ENCODE measurements at regions not wholly inside any gene's neighbourhood (a gene's known extent, or its start where the extent isn't known, plus 50 kb on each side); places are given as distances from the start of the nearest gene placed in this dataset.
"Not testable (repeated sequence)": the region's sequence is repeated elsewhere in the genome, so short reads cannot be mapped to it uniquely, and the experiment has no call there.

DNA sequence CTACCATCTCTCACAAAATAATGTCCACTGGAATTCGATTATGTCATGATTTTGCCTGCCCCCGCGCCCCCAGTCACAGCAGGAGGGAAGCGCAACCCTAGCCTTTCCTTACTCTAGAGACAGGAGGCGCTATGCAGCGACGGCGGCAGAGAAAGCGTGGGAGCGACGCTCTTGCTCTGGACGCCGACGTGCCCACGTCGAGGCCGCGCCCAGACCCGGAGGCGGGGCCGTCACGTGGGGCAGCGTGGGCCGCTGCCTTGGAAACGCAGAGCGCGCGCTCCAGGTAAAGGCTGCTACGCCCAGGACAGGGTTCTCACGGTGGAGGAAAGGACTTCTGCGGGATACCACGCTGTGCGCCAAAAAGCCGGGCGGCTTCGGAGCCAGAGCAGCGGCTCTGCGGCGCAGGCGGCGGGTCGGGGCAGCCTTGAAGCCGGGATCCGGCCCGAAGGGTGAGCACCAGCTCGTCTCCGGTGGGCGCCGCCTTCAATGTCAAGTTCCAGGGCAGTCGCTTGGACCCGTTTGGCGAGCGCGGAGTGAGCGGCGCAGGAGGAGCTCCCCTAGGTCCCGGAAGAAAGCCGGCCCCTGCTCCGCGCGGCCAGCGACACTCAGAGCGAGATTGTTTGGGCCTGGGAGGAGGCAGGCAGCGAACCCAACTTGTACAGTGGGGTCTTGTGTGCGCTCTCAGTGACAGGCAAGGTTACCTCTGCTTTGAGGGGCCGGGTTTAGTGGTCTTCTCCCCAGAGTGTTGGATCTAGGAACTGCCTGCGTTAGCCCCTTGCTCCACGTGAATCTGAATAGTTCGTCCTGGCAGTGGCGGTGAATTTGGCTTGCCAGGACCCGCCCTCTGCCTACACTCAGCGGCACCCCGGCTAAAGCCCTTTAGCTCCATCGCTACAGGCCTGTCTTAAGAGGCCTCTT is 121.7 kb downstream of the MRPL57 start:
- H3K27me3 ChIP-seq (ENCODE audit: control insufficient read depth, insufficient read depth, low read length), result no peaks in the 10 kb centered on the region
- FAIRE-seq (no peak), DNase-seq (ENCODE audit: low read depth) (peak; percentile 86)
- TF ChIP-seq, protein P1, sequence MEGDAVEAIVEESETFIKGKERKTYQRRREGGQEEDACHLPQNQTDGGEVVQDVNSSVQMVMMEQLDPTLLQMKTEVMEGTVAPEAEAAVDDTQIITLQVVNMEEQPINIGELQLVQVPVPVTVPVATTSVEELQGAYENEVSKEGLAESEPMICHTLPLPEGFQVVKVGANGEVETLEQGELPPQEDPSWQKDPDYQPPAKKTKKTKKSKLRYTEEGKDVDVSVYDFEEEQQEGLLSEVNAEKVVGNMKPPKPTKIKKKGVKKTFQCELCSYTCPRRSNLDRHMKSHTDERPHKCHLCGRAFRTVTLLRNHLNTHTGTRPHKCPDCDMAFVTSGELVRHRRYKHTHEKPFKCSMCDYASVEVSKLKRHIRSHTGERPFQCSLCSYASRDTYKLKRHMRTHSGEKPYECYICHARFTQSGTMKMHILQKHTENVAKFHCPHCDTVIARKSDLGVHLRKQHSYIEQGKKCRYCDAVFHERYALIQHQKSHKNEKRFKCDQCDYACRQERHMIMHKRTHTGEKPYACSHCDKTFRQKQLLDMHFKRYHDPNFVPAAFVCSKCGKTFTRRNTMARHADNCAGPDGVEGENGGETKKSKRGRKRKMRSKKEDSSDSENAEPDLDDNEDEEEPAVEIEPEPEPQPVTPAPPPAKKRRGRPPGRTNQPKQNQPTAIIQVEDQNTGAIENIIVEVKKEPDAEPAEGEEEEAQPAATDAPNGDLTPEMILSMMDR (IDR thresholded peaks at IDR 0.05; ENCODE audit: insufficient read depth, low read length, severe bottlenecking), result peak; percentile 93
- H3K4me3 ChIP-seq (ENCODE audit: low read depth, low read length), result peak overlapping the region; percentile 59
- H3K36me3 ChIP-seq (ENCODE audit: control insufficient read depth, insufficient read depth, low read length), result no peaks in the 10 kb centered on the region

DNA sequence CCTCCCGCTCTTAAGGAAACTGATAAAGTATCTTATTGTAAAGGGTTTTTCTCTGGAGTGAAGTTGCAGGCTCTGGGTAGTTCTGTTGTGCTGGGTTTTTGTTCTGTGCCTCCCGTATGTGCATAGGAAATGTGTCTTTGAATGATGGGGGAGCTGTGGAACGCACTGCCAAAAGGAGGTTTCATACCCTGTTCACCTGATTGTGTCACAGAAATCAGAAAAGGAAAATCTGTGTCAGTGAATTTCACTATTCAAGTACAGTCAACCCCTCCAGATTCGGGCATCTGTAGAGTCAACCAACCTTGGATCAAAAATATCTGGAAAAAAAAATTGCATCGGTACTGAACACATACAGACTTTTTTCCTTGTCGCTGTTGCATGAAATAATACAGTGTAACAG is 127.8 kb downstream of the MRPL57 start:
- H3K36me3 ChIP-seq (ENCODE audit: control insufficient read depth, insufficient read depth, low read length), result no peaks in the 10 kb centered on the region
- FAIRE-seq, result no peak
- TF ChIP-seq, protein P1 (IDR thresholded peaks at IDR 0.05; ENCODE audit: insufficient read depth, low read length, severe bottlenecking), result no peak
- DNase-seq (ENCODE audit: low read depth), result no peak
- H3K4me3 ChIP-seq (ENCODE audit: low read depth, low read length), result no peak overlapping the region
- H3K27me3 ChIP-seq (ENCODE audit: control insufficient read depth, insufficient read depth, low read length), result no peaks in the 10 kb centered on the region

DNA sequence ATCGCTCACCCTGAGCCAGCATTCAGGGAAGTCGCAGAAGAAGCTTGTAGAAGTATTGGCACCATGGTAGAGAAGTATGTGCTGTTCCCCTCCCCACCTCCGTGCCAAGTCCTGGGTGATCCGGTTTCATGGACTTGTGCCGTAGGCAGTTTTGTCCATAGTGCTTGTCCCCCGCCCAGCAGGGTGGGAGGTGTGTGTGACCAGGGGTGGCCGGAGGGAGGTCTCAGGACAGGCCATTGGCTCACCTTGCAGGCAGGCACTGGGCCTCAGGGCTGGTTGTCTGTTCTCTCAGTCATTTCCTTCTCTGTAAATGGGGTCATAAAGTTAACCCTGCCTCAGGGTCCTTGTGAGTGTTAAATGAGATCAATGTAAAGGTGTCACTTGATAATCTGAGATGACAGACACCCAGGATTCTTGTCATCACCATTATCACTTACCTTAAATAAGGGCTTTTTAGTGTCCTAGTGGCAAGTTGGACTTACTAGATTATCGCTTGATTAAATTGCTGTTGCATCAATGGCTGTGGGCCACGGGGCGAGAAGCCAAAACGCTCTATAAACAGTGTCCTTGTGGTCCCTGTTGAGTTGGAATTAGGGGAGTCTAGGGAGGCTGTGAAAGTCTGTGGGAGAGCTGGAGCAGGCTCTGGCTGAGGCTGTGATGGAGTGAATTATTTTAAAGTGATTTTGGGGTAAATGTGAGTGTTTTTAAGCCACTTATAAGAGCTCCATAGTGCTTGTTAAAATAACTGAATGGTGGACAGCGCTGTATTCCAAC is 130.0 kb downstream of the MRPL57 start:
- FAIRE-seq, result peak; percentile 94

DNA sequence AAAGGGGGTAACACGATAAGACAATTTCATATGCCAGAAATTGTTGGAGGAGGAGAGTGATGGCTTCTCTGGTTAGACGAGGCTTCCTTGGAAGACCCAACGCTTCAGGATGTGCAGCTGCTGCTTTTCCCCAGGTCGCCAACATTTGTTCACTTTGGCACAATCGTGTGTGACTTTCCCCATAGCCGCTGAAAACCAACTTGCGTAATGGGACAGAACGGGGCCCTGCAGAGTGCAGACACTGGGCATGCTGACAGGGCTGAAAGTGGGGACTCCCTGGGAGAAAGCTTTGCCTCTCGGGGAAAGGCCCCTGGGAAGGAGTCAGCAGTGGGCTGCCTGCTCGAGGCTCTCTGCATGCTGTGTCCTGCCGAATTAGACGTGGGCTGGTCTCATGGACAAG is 130.7 kb downstream of the MRPL57 start:
- FAIRE-seq, result peak; percentile 96
- H3K36me3 ChIP-seq (ENCODE audit: control insufficient read depth, insufficient read depth, low read length); H3K27me3 ChIP-seq (ENCODE audit: control insufficient read depth, insufficient read depth, low read length); H3K4me3 ChIP-seq (ENCODE audit: low read depth, low read length); DNase-seq (ENCODE audit: low read depth): not testable (repeated sequence)

More for the DNA sequence above, 130.0 kb downstream of the MRPL57 start:
- DNase-seq (ENCODE audit: low read depth); H3K4me3 ChIP-seq (ENCODE audit: low read depth, low read length); H3K36me3 ChIP-seq (ENCODE audit: control insufficient read depth, insufficient read depth, low read length); H3K27me3 ChIP-seq (ENCODE audit: control insufficient read depth, insufficient read depth, low read length): not testable (repeated sequence)

DNA sequence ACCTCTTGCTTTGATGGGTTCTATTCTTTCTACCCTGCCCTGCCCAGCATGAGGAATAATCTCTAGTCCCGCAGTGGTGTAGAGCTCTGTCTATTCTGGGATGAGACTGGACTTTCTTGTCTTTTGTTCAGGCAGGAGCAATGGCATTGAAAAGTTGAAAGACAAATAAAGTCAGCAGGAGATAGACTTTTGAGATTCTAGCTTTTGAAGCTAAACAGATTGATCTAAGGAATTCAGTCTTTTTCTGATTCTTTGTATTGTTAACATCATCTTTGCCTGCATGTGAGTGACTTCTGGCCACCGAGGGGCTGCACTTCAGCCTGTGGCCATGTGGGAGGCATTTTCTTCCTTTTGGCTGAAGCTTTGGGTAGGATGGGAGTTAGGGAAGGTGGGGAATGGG is 132.4 kb downstream of the MRPL57 start:
- DNase-seq (ENCODE audit: low read depth), result no peak
- TF ChIP-seq, protein P1 (IDR thresholded peaks at IDR 0.05; ENCODE audit: insufficient read depth, low read length, severe bottlenecking), result no peak
- peak; percentile 87 for FAIRE-seq
- no peaks in the 10 kb centered on the region for H3K36me3 ChIP-seq (ENCODE audit: control insufficient read depth, insufficient read depth, low read length)
- no peaks in the 10 kb centered on the region for H3K27me3 ChIP-seq (ENCODE audit: control insufficient read depth, insufficient read depth, low read length)
- H3K4me3 ChIP-seq (ENCODE audit: low read depth, low read length), result no peak overlapping the region

DNA sequence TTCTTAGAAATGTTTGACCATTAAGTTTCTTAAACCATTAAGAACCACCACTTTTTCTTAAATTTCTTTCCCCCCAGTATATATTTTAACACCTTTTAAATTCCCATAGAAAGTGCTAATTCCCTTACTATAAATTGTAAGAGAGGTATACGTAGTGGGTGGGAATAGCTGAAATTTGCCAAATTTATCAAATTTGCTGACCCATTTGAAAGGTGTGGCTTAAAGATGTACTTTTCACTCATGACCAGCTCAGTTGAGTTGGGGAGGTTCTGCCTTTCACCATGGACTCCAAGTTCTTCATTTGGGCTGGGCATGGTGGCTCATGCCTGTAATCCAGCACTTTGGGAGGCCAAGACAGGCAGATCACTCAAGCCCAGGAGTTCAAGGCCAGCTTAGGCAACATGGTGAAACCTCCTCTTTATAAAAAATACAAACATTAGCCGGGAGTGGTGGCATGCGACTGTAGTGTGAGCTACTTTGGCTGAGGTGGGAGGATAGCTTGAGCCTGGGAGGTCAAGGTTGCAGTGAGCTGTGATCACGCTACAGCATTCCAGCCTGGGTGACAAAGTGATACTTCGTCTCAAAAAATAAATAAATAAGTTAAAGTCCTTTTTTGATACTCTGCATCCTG is 133.2 kb downstream of the MRPL57 start:
- Histone ChIP-seq H3K36me3 (ENCODE audit: control insufficient read depth, insufficient read depth, low read length) (no peaks in the 10 kb centered on the region), H3K4me3 (ENCODE audit: low read depth, low read length) (no peak overlapping the region), H3K27me3 (ENCODE audit: control insufficient read depth, insufficient read depth, low read length) (no peaks in the 10 kb centered on the region)
- no peak for DNase-seq (ENCODE audit: low read depth)
- TF ChIP-seq, protein P1 (IDR thresholded peaks at IDR 0.05; ENCODE audit: insufficient read depth, low read length, severe bottlenecking), result no peak
- no peak for FAIRE-seq

Data from bronchial epithelial cell (primary cell).